T-cell (primary cell): ENCODE measurements at regions not wholly inside any gene's neighbourhood (a gene's known extent, or its start where the extent isn't known, plus 50 kb on each side); places are given as distances from the start of the nearest gene placed in this dataset.

Source experiments
- ATAC-seq, 4 experiments: fragments of 200-7000 bp in 3 of 4; fragments of 150-1000 bp in 1 of 4; cut with Tn5 transposase; replicated peaks in 1 of 4; 1 replicate in 3 of 4; 2 replicates in 1 of 4; pipeline ENCODE4 v1.10.0; 2021; ENCODE audit warnings: moderate library complexity in 3 of 4, mild to moderate bottlenecking in 2 of 4, moderate number of reproducible peaks in 1 of 4
- CTCF ChIA-PET, 2 donors: fragments of 300-600 bp; sonication (Branson Sonifier 250); formaldehyde crosslinking; loops; one replicate each; lab custom pipeline; 2022; ENCODE audit warnings: antibody characterized with exemption in 2 of 2; lab: Charles Lee
- POLR2A ChIA-PET, 2 donors: fragments of 300-600 bp; sonication (Branson Sonifier 250); formaldehyde crosslinking; loops; one replicate each; lab custom pipeline; 2022; ENCODE audit warnings: antibody characterized with exemption in 2 of 2; lab: Charles Lee
- DNase-seq, 35 experiments: peaks; one replicate each; pipeline versions ENCODE4 v3.0.0 to v3.0.0-alpha.2; 2013 to 2023
- H3K27ac ChIP-seq: one replicate; pipeline ENCODE4 v1.5.1; 2013; ENCODE audit warnings: low read length
- H3K27me3 ChIP-seq, 2 experiments: replicated peaks in 1 of 2; 1 replicate in 1 of 2; 2 replicates in 1 of 2; pipeline versions ENCODE4 v1.6.1 to v1.7.0; 2013; ENCODE audit warnings: low read length in 1 of 2, mixed read lengths in 1 of 2; ENCODE audit not compliant: control insufficient read depth in 2 of 2, insufficient read depth in 2 of 2; ENCODE audit errors: extremely low read depth in 1 of 2
- H3K36me3 ChIP-seq, 2 donors: 1 replicate in 1 of 2; 2 replicates in 1 of 2; pipeline versions ENCODE4 v1.6.1 to v1.7.0; 2013; ENCODE audit warnings: low read length in 1 of 2; ENCODE audit not compliant: control insufficient read depth in 2 of 2, insufficient read depth in 1 of 2; ENCODE audit errors: extremely low read depth in 1 of 2
- H3K4me1 ChIP-seq, 2 experiments: 1 replicate in 1 of 2; 2 replicates in 1 of 2; pipeline versions ENCODE4 v1.6.1 to v1.7.0; 2013; ENCODE audit warnings: low read length in 2 of 2, mixed read lengths in 1 of 2; ENCODE audit not compliant: insufficient read depth in 2 of 2, control insufficient read depth in 1 of 2; ENCODE audit errors: extremely low read depth in 1 of 2
- H3K4me3 ChIP-seq, 2 donors: 1 replicate in 1 of 2; 2 replicates in 1 of 2; pipeline versions ENCODE4 v1.5.1 to v1.7.0; 2013; ENCODE audit warnings: mild to moderate bottlenecking in 2 of 2, low read length in 1 of 2, moderate library complexity in 1 of 2; ENCODE audit not compliant: control insufficient read depth in 1 of 2; ENCODE audit errors: extremely low read depth in 1 of 2
- H3K9me3 ChIP-seq: 2 replicates; pipeline ENCODE4 v1.7.0; 2013
- H3K27ac Mint-ChIP-seq, 2 donors: one replicate each; pipeline ENCODE4 v1.8.0; 2020 to 2021; ENCODE audit warnings: mild to moderate bottlenecking in 2 of 2, mixed read lengths in 2 of 2
- H3K27me3 Mint-ChIP-seq, 2 donors: one replicate each; pipeline ENCODE4 v1.8.0; 2021 to 2022; ENCODE audit warnings: mixed read lengths in 2 of 2
- H3K36me3 Mint-ChIP-seq: one replicate; pipeline ENCODE4 v1.8.0; 2021; ENCODE audit warnings: mixed read lengths
- H3K4me1 Mint-ChIP-seq, 3 donors: one replicate each; pipeline ENCODE4 v1.8.0; 2020 to 2022; ENCODE audit warnings: mixed read lengths in 3 of 3, mild to moderate bottlenecking in 1 of 3
- H3K4me3 Mint-ChIP-seq, 3 donors: one replicate each; pipeline ENCODE4 v1.8.0; 2020 to 2022; ENCODE audit warnings: mild to moderate bottlenecking in 3 of 3, mixed read lengths in 3 of 3, moderate library complexity in 3 of 3
- H3K9me3 Mint-ChIP-seq, 3 donors: one replicate each; pipeline ENCODE4 v1.8.0; 2020 to 2022; ENCODE audit warnings: mixed read lengths in 3 of 3
- WGBS: methylation state at CpG from one replicate; pipeline ENCODE4 v1.1.5; 2013; ENCODE audit warnings: missing lambda C conversion rate; ENCODE audit not compliant: insufficient coverage; 5-methylcytosine and 5-hydroxymethylcytosine counted together

- Mint-ChIP-seq H3K4me3 (no peak overlapping the region), H3K27ac (no peak overlapping the region), H3K36me3 (no peaks in the 10 kb centered on the region), H3K27me3 (peaks cover 23 to 31% of the 10 kb centered on the region in 2 donors), H3K4me1 (no peaks in the 10 kb centered on the region), H3K9me3 (peaks cover 0 to 4% (median 0%) of the 10 kb centered on the region in 3 donors)
- H3K9me3 ChIP-seq, result no peaks in the 10 kb centered on the region
- no peaks in the 10 kb centered on the region for H3K4me1 ChIP-seq
- H3K4me3 ChIP-seq, result no peak overlapping the region
- POLR2A ChIA-PET, result no interaction called here
- DNase-seq (no peak), ATAC-seq (no peak)
- CTCF ChIA-PET, result no interaction called here
- peaks cover 0 to 38% of the 10 kb centered on the region in 2 experiments for H3K27me3 ChIP-seq
- no peaks in the 10 kb centered on the region for H3K36me3 ChIP-seq
- H3K27ac ChIP-seq, result no peak overlapping the region
These were observed 63.9 kb upstream of the GRIK3 start for GRCh38 chr1:37098237-37098636.

GRCh38 chr1:37100310-37100709, 66.0 kb upstream of the GRIK3 start:
- Mint-ChIP-seq H3K27ac (no peak overlapping the region), H3K27me3 (peaks cover 17 to 18% of the 10 kb centered on the region in 2 donors), H3K4me3 (no peak overlapping the region), H3K9me3 (peaks cover 0 to 4% (median 0%) of the 10 kb centered on the region in 3 donors), H3K36me3 (no peaks in the 10 kb centered on the region), H3K4me1 (no peaks in the 10 kb centered on the region)
- no peaks in the 10 kb centered on the region for H3K4me1 ChIP-seq
- H3K27ac ChIP-seq, result no peak overlapping the region
- H3K9me3 ChIP-seq, result no peaks in the 10 kb centered on the region
- no CpG with 5 or more reads among the region's 1 CpG for WGBS
- DNase-seq (no peak), ATAC-seq (no peak)
- no peak overlapping the region for H3K4me3 ChIP-seq
- H3K27me3 ChIP-seq, result peaks cover 0 to 21% of the 10 kb centered on the region in 2 experiments
- CTCF ChIA-PET, result no interaction called here
- POLR2A ChIA-PET, result no interaction called here
- no peaks in the 10 kb centered on the region for H3K36me3 ChIP-seq

- H3K4me1 ChIP-seq, result no peaks in the 10 kb centered on the region
- no peak overlapping the region for H3K27ac ChIP-seq
- Mint-ChIP-seq H3K36me3 (no peaks in the 10 kb centered on the region), H3K27me3 (peaks cover 9 to 13% of the 10 kb centered on the region in 2 donors), H3K4me3 (no peak overlapping the region), H3K4me1 (no peaks in the 10 kb centered on the region), H3K27ac (no peak overlapping the region), H3K9me3 (peaks cover 0 to 4% (median 0%) of the 10 kb centered on the region in 3 donors)
- no peaks in the 10 kb centered on the region for H3K36me3 ChIP-seq
- H3K4me3 ChIP-seq, result no peak overlapping the region
- 86% methylated on average over 2 of the region's 2 CpGs for WGBS
- ChIA-PET CTCF (no interaction called here), POLR2A (no interaction called here)
- H3K27me3 ChIP-seq, result peaks cover 0 to 12% of the 10 kb centered on the region in 2 experiments
- DNase-seq (no peak), ATAC-seq (no peak)
- no peaks in the 10 kb centered on the region for H3K9me3 ChIP-seq
These were observed 68.5 kb upstream of the GRIK3 start for GRCh38 chr1:37102656-37103382.

- Mint-ChIP-seq H3K4me1 (no peaks in the 10 kb centered on the region), H3K27ac (no peak overlapping the region), H3K36me3 (no peaks in the 10 kb centered on the region), H3K9me3 (peaks cover 0 to 4% (median 0%) of the 10 kb centered on the region in 3 donors), H3K4me3 (no peak overlapping the region), H3K27me3 (peaks cover 17 to 26% of the 10 kb centered on the region in 2 donors)
- ChIA-PET POLR2A (no interaction called here), CTCF (no interaction called here)
- DNase-seq (no peak), ATAC-seq (no peak)
- Histone ChIP-seq H3K4me1 (no peaks in the 10 kb centered on the region), H3K27ac (no peak overlapping the region), H3K9me3 (no peaks in the 10 kb centered on the region), H3K4me3 (no peak overlapping the region), H3K36me3 (no peaks in the 10 kb centered on the region), H3K27me3 (peaks cover 0 to 20% of the 10 kb centered on the region in 2 experiments)
- 100% methylated on average over 2 of the region's 5 CpGs for WGBS
These were observed 71.6 kb upstream of the GRIK3 start for GRCh38 chr1:37105911-37106310.

GRCh38 chr1:37107153-37107907, 73.0 kb upstream of the GRIK3 start:
- H3K27ac ChIP-seq, result no peak overlapping the region
- H3K36me3 Mint-ChIP-seq, result no peaks in the 10 kb centered on the region
- WGBS, result 76% methylated on average over 4 of the region's 5 CpGs
- no peaks in the 10 kb centered on the region for H3K4me1 Mint-ChIP-seq
- no peak overlapping the region for H3K4me3 ChIP-seq
- H3K27ac Mint-ChIP-seq, result no peak overlapping the region
- no peaks in the 10 kb centered on the region for H3K4me1 ChIP-seq
- no peaks in the 10 kb centered on the region for H3K9me3 ChIP-seq
- peaks cover 20 to 25% of the 10 kb centered on the region in 2 donors for H3K27me3 Mint-ChIP-seq
- CTCF ChIA-PET, result interaction anchor here in 1 of 2 donors (0.6 kb wide), 1 partner anchor 53 kb away, joined by 3 read pairs; no protein-coding TSS in a partner anchor
- H3K27me3 ChIP-seq, result peaks cover 0 to 15% of the 10 kb centered on the region in 2 experiments
- ATAC-seq (no peak), DNase-seq (no peak)
- no peaks in the 10 kb centered on the region for H3K36me3 ChIP-seq
- H3K9me3 Mint-ChIP-seq, result peaks cover 0 to 4% (median 0%) of the 10 kb centered on the region in 3 donors
- POLR2A ChIA-PET, result no interaction called here
- H3K4me3 Mint-ChIP-seq, result no peak overlapping the region

GRCh38 chr1:37108596-37109188, 74.4 kb upstream of the GRIK3 start:
- DNase-seq (no peak), ATAC-seq (no peak)
- Histone ChIP-seq H3K27me3 (peaks cover 0 to 15% of the 10 kb centered on the region in 2 experiments), H3K4me1 (no peaks in the 10 kb centered on the region), H3K27ac (no peak overlapping the region), H3K36me3 (no peaks in the 10 kb centered on the region), H3K9me3 (no peaks in the 10 kb centered on the region), H3K4me3 (no peak overlapping the region)
- WGBS, result 76% methylated on average over 7 of the region's 9 CpGs
- Mint-ChIP-seq H3K9me3 (no peaks in the 10 kb centered on the region), H3K4me1 (no peaks in the 10 kb centered on the region), H3K27ac (no peak overlapping the region), H3K4me3 (no peak overlapping the region), H3K36me3 (no peaks in the 10 kb centered on the region), H3K27me3 (peaks cover 20 to 21% of the 10 kb centered on the region in 2 donors)
- ChIA-PET CTCF (no interaction called here), POLR2A (no interaction called here)
